ENCODE measurements at regions not wholly inside any gene's neighbourhood (a gene's known extent, or its start where the extent isn't known, plus 50 kb on each side); places are given as distances from the start of the nearest gene placed in this dataset.

GRCh38 chr6:122092366-122092765, 307.1 kb upstream of the HSF2 start:
- Mint-ChIP-seq H3K4me1 (peaks cover 8% of the 10 kb centered on the region), H3K36me3 (ENCODE audit: low read depth) (no peaks in the 10 kb centered on the region), H3K27me3 (ENCODE audit: low read depth, poor library complexity) (no peaks in the 10 kb centered on the region), H3K27ac (no peak overlapping the region), H3K9me3 (no peaks in the 10 kb centered on the region), H3K4me3 (no peak overlapping the region)
- TF ChIP-seq CTCF (IDR thresholded peaks at IDR 0.05) = no peak
- no peak for DNase-seq

GRCh38 chr6:122098201-122098678, 301.2 kb upstream of the HSF2 start:
- TF ChIP-seq CTCF (IDR thresholded peaks at IDR 0.05) = no peak
- Mint-ChIP-seq H3K9me3 (no peaks in the 10 kb centered on the region), H3K27me3 (ENCODE audit: low read depth, poor library complexity) (peaks cover 4% of the 10 kb centered on the region), H3K36me3 (ENCODE audit: low read depth) (no peaks in the 10 kb centered on the region), H3K4me3 (no peak overlapping the region), H3K4me1 (no peaks in the 10 kb centered on the region), H3K27ac (no peak overlapping the region)
- DNase-seq = no peak

- H3K36me3 Mint-ChIP-seq (ENCODE audit: low read depth) = no peaks in the 10 kb centered on the region
- no peak overlapping the region for H3K27ac Mint-ChIP-seq
- no peak overlapping the region for H3K4me3 Mint-ChIP-seq
- no peaks in the 10 kb centered on the region for H3K9me3 Mint-ChIP-seq
- no peak for TF ChIP-seq CTCF (IDR thresholded peaks at IDR 0.05)
- H3K27me3 Mint-ChIP-seq (ENCODE audit: low read depth, poor library complexity) = peaks cover 4% of the 10 kb centered on the region
- H3K4me1 Mint-ChIP-seq = peaks cover 7% of the 10 kb centered on the region
- DNase-seq = no peak
Measured at GRCh38 chr6:122102026-122102425, 297.4 kb upstream of the HSF2 start.

- H3K27ac Mint-ChIP-seq = no peak overlapping the region
- no peak for DNase-seq
- H3K36me3 Mint-ChIP-seq (ENCODE audit: low read depth) = no peaks in the 10 kb centered on the region
- no peaks in the 10 kb centered on the region for H3K9me3 Mint-ChIP-seq
- TF ChIP-seq CTCF (IDR thresholded peaks at IDR 0.05) = no peak
- H3K27me3 Mint-ChIP-seq (ENCODE audit: low read depth, poor library complexity) = no peaks in the 10 kb centered on the region
- H3K4me3 Mint-ChIP-seq = no peak overlapping the region
- H3K4me1 Mint-ChIP-seq = peaks cover 7% of the 10 kb centered on the region
Measured at GRCh38 chr6:122107256-122107852, 292.1 kb upstream of the HSF2 start.

GRCh38 chr6:122109075-122109474, 290.4 kb upstream of the HSF2 start:
- H3K36me3 Mint-ChIP-seq (ENCODE audit: low read depth) = no peaks in the 10 kb centered on the region
- no peak overlapping the region for H3K27ac Mint-ChIP-seq
- peaks cover 7% of the 10 kb centered on the region for H3K4me1 Mint-ChIP-seq
- H3K27me3 Mint-ChIP-seq (ENCODE audit: low read depth, poor library complexity) = no peaks in the 10 kb centered on the region
- no peak for DNase-seq
- no peak overlapping the region for H3K4me3 Mint-ChIP-seq
- H3K9me3 Mint-ChIP-seq = no peaks in the 10 kb centered on the region
- TF ChIP-seq CTCF (IDR thresholded peaks at IDR 0.05) = no peak

GRCh38 chr6:122114717-122115116, 284.7 kb upstream of the HSF2 start:
- no peak overlapping the region for H3K27ac Mint-ChIP-seq
- no peaks in the 10 kb centered on the region for H3K4me1 Mint-ChIP-seq
- TF ChIP-seq CTCF (IDR thresholded peaks at IDR 0.05) = no peak
- H3K36me3 Mint-ChIP-seq (ENCODE audit: low read depth) = no peaks in the 10 kb centered on the region
- H3K27me3 Mint-ChIP-seq (ENCODE audit: low read depth, poor library complexity) = no peaks in the 10 kb centered on the region
- no peak overlapping the region for H3K4me3 Mint-ChIP-seq
- no peak for DNase-seq
- H3K9me3 Mint-ChIP-seq = no peaks in the 10 kb centered on the region

Data from nephron progenitor cell (in vitro differentiated cells).